ENCODE measurements at regions not wholly inside any gene's neighbourhood (a gene's known extent, or its start where the extent isn't known, plus 50 kb on each side); places are given as distances from the start of the nearest gene placed in this dataset.

- TF ChIP-seq CTCF (IDR thresholded peaks at IDR 0.05): no peak
- TF ChIP-seq RFX5 (IDR thresholded peaks at IDR 0.05): no peak
- no peak for TF ChIP-seq EP300 (IDR thresholded peaks at IDR 0.05)
- TF ChIP-seq POLR2A (IDR thresholded peaks at IDR 0.05; ENCODE audit: low read length): no peak
- no peak for TF ChIP-seq REST (IDR thresholded peaks at IDR 0.05)
- no peak for TF ChIP-seq USF2 (IDR thresholded peaks at IDR 0.05)
- TF ChIP-seq GATA3 (IDR thresholded peaks at IDR 0.05; ENCODE audit: borderline replicate concordance): no peak
- no peak for TF ChIP-seq ESRRA (IDR thresholded peaks at IDR 0.05; ENCODE audit: borderline replicate concordance, low read length)
- no peak for TF ChIP-seq MAFK (IDR thresholded peaks at IDR 0.05; ENCODE audit: partially characterized antibody)
These were observed 898.2 kb upstream of the MAP3K7 start for GRCh38 chr6:91485047-91485446.
